ENCODE measurements at regions not wholly inside any gene's neighbourhood (a gene's known extent, or its start where the extent isn't known, plus 50 kb on each side); places are given as distances from the start of the nearest gene placed in this dataset.
A peak's percentile ranks its signal among the peaks of the same experiment; 100 is the strongest.

GRCh38 chr10:110423650-110424049 is 74.1 kb upstream of the DUSP5 start:
- H3K27ac Mint-ChIP-seq, result no peak overlapping the region
- DNase-seq, result no peak
- H3K4me3 Mint-ChIP-seq, result no peak overlapping the region
- no peaks in the 10 kb centered on the region for H3K36me3 Mint-ChIP-seq (ENCODE audit: low read depth)
- no peaks in the 10 kb centered on the region for H3K27me3 Mint-ChIP-seq
- peaks cover 70% of the 10 kb centered on the region for H3K4me1 Mint-ChIP-seq (ENCODE audit: low read depth)
- no peaks in the 10 kb centered on the region for H3K9me3 Mint-ChIP-seq

GRCh38 chr10:110425684-110426293 is 71.9 kb upstream of the DUSP5 start:
- peaks cover 67% of the 10 kb centered on the region for H3K4me1 Mint-ChIP-seq (ENCODE audit: low read depth)
- H3K4me3 Mint-ChIP-seq, result peak overlapping the region; percentile 21
- H3K27ac Mint-ChIP-seq, result peak overlapping the region; percentile 93
- no peaks in the 10 kb centered on the region for H3K36me3 Mint-ChIP-seq (ENCODE audit: low read depth)
- peak; percentile 60 for DNase-seq
- no peaks in the 10 kb centered on the region for H3K9me3 Mint-ChIP-seq
- H3K27me3 Mint-ChIP-seq, result no peaks in the 10 kb centered on the region

GRCh38 chr10:110426294-110427181 is 71.2 kb upstream of the DUSP5 start:
- Mint-ChIP-seq H3K36me3 (ENCODE audit: low read depth) (no peaks in the 10 kb centered on the region), H3K4me3 (peak overlapping the region; percentile 3), H3K9me3 (no peaks in the 10 kb centered on the region), H3K27me3 (no peaks in the 10 kb centered on the region), H3K27ac (peak overlapping the region; percentile 93), H3K4me1 (ENCODE audit: low read depth) (peaks cover 60% of the 10 kb centered on the region)
- DNase-seq, result no peak

GRCh38 chr10:110429301-110429700 is 68.4 kb upstream of the DUSP5 start:
- no peaks in the 10 kb centered on the region for H3K27me3 Mint-ChIP-seq
- H3K27ac Mint-ChIP-seq, result no peak overlapping the region
- H3K4me3 Mint-ChIP-seq, result no peak overlapping the region
- H3K9me3 Mint-ChIP-seq, result no peaks in the 10 kb centered on the region
- DNase-seq, result peak; percentile 28
- no peaks in the 10 kb centered on the region for H3K36me3 Mint-ChIP-seq (ENCODE audit: low read depth)
- peaks cover 54% of the 10 kb centered on the region for H3K4me1 Mint-ChIP-seq (ENCODE audit: low read depth)

- Mint-ChIP-seq H3K27me3 (no peaks in the 10 kb centered on the region), H3K4me3 (no peak overlapping the region), H3K27ac (no peak overlapping the region), H3K36me3 (ENCODE audit: low read depth) (no peaks in the 10 kb centered on the region), H3K4me1 (ENCODE audit: low read depth) (peaks cover 46% of the 10 kb centered on the region), H3K9me3 (no peaks in the 10 kb centered on the region)
- DNase-seq, result peak; percentile 25
Measured at GRCh38 chr10:110430340-110431273, 67.1 kb upstream of the DUSP5 start.

- Mint-ChIP-seq H3K9me3 (no peaks in the 10 kb centered on the region), H3K27ac (no peak overlapping the region), H3K27me3 (no peaks in the 10 kb centered on the region), H3K4me1 (ENCODE audit: low read depth) (peaks cover 36% of the 10 kb centered on the region), H3K4me3 (no peak overlapping the region), H3K36me3 (ENCODE audit: low read depth) (no peaks in the 10 kb centered on the region)
- peak; percentile 27 for DNase-seq
Measured at GRCh38 chr10:110431659-110432058, 66.0 kb upstream of the DUSP5 start.

- H3K36me3 Mint-ChIP-seq (ENCODE audit: low read depth), result no peaks in the 10 kb centered on the region
- H3K4me3 Mint-ChIP-seq, result no peak overlapping the region
- no peak overlapping the region for H3K27ac Mint-ChIP-seq
- H3K9me3 Mint-ChIP-seq, result no peaks in the 10 kb centered on the region
- no peaks in the 10 kb centered on the region for H3K27me3 Mint-ChIP-seq
- peak; percentile 17 for DNase-seq
- peaks cover 32% of the 10 kb centered on the region for H3K4me1 Mint-ChIP-seq (ENCODE audit: low read depth)
Measured at GRCh38 chr10:110432084-110432483, 65.6 kb upstream of the DUSP5 start.

- Mint-ChIP-seq H3K27ac (no peak overlapping the region), H3K4me3 (no peak overlapping the region), H3K36me3 (ENCODE audit: low read depth) (no peaks in the 10 kb centered on the region), H3K27me3 (no peaks in the 10 kb centered on the region), H3K4me1 (ENCODE audit: low read depth) (peaks cover 27% of the 10 kb centered on the region), H3K9me3 (no peaks in the 10 kb centered on the region)
- DNase-seq, result peak; percentile 11
Measured at GRCh38 chr10:110432814-110433565, 64.7 kb upstream of the DUSP5 start.

GRCh38 chr10:110433740-110434139 is 64.0 kb upstream of the DUSP5 start:
- Mint-ChIP-seq H3K27ac (no peak overlapping the region), H3K4me3 (no peak overlapping the region), H3K27me3 (no peaks in the 10 kb centered on the region), H3K9me3 (no peaks in the 10 kb centered on the region), H3K36me3 (ENCODE audit: low read depth) (no peaks in the 10 kb centered on the region), H3K4me1 (ENCODE audit: low read depth) (peaks cover 22% of the 10 kb centered on the region)
- DNase-seq, result peak; percentile 23

GRCh38 chr10:110434489-110435096 is 63.1 kb upstream of the DUSP5 start:
- Mint-ChIP-seq H3K27me3 (no peaks in the 10 kb centered on the region), H3K9me3 (no peaks in the 10 kb centered on the region), H3K4me1 (ENCODE audit: low read depth) (peaks cover 14% of the 10 kb centered on the region), H3K36me3 (ENCODE audit: low read depth) (no peaks in the 10 kb centered on the region), H3K4me3 (no peak overlapping the region), H3K27ac (no peak overlapping the region)
- DNase-seq, result peak; percentile 8

- no peaks in the 10 kb centered on the region for H3K27me3 Mint-ChIP-seq
- peak; percentile 18 for DNase-seq
- H3K9me3 Mint-ChIP-seq, result no peaks in the 10 kb centered on the region
- peaks cover 10% of the 10 kb centered on the region for H3K4me1 Mint-ChIP-seq (ENCODE audit: low read depth)
- no peaks in the 10 kb centered on the region for H3K36me3 Mint-ChIP-seq (ENCODE audit: low read depth)
- H3K27ac Mint-ChIP-seq, result no peak overlapping the region
- H3K4me3 Mint-ChIP-seq, result no peak overlapping the region
Measured at GRCh38 chr10:110436554-110437350, 61.0 kb upstream of the DUSP5 start.

- Mint-ChIP-seq H3K9me3 (no peaks in the 10 kb centered on the region), H3K27me3 (no peaks in the 10 kb centered on the region), H3K4me3 (no peak overlapping the region), H3K4me1 (ENCODE audit: low read depth) (peaks cover 10% of the 10 kb centered on the region), H3K27ac (no peak overlapping the region), H3K36me3 (ENCODE audit: low read depth) (no peaks in the 10 kb centered on the region)
- DNase-seq, result peak; percentile 15
Measured at GRCh38 chr10:110437351-110437605, 60.4 kb upstream of the DUSP5 start.

GRCh38 chr10:110437761-110438341 is 59.9 kb upstream of the DUSP5 start:
- DNase-seq, result peak; percentile 16
- Mint-ChIP-seq H3K27me3 (no peaks in the 10 kb centered on the region), H3K4me3 (no peak overlapping the region), H3K9me3 (no peaks in the 10 kb centered on the region), H3K4me1 (ENCODE audit: low read depth) (peaks cover 9% of the 10 kb centered on the region), H3K27ac (no peak overlapping the region), H3K36me3 (ENCODE audit: low read depth) (no peaks in the 10 kb centered on the region)

Measured in activated T-cell treated with anti-CD3 and anti-CD28 coated beads, Interleukin-2, amount 50 U/mL, for 24 hours (primary cell).